ENCODE measurements at regions not wholly inside any gene's neighbourhood (a gene's known extent, or its start where the extent isn't known, plus 50 kb on each side); places are given as distances from the start of the nearest gene placed in this dataset.

DNA sequence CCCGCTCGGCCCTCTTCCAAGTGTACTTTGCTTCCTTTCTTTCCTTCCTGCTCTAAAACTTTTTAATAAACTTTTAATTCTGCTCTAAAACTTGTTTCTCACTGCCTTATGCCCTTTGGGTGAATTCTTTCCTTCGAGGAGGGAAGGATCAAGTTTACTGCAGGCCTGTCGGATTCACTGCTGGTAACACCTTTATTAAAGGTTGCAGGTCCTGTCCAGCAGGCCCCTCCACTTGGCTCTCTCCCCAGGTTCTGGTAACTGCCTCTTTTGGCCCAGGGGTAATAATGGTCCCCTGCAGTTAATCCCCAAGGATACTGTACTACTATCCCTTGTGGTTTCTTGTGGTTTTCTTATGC lies 152.7 kb upstream of the EEA1 start:
- H3K4me1 ChIP-seq (ENCODE audit: insufficient read depth, low read length), result peaks cover 19% of the 10 kb centered on the region
- H3K4me3 ChIP-seq (ENCODE audit: insufficient read depth, low read depth, low read length), result no peak overlapping the region
- Mint-ChIP-seq H3K36me3 (ENCODE audit: low read depth, unreplicated experiment) (no peaks in the 10 kb centered on the region), H3K4me3 (ENCODE audit: unreplicated experiment) (no peak overlapping the region), H3K27me3 (ENCODE audit: low read depth, unreplicated experiment) (no peaks in the 10 kb centered on the region), H3K4me1 (ENCODE audit: low read depth, unreplicated experiment) (peaks cover 40% of the 10 kb centered on the region), H3K9me3 (ENCODE audit: unreplicated experiment) (no peaks in the 10 kb centered on the region), H3K27ac (ENCODE audit: unreplicated experiment) (no peak overlapping the region)
- no peak overlapping the region for H3K27ac ChIP-seq (ENCODE audit: low read depth, low read length)
- TF ChIP-seq EZH2 (IDR thresholded peaks at IDR 0.05; ENCODE audit: insufficient read depth, low read length), result no peak
- TF ChIP-seq, protein P1, sequence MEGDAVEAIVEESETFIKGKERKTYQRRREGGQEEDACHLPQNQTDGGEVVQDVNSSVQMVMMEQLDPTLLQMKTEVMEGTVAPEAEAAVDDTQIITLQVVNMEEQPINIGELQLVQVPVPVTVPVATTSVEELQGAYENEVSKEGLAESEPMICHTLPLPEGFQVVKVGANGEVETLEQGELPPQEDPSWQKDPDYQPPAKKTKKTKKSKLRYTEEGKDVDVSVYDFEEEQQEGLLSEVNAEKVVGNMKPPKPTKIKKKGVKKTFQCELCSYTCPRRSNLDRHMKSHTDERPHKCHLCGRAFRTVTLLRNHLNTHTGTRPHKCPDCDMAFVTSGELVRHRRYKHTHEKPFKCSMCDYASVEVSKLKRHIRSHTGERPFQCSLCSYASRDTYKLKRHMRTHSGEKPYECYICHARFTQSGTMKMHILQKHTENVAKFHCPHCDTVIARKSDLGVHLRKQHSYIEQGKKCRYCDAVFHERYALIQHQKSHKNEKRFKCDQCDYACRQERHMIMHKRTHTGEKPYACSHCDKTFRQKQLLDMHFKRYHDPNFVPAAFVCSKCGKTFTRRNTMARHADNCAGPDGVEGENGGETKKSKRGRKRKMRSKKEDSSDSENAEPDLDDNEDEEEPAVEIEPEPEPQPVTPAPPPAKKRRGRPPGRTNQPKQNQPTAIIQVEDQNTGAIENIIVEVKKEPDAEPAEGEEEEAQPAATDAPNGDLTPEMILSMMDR (IDR thresholded peaks at IDR 0.05; ENCODE audit: insufficient read depth, low read depth, low read length), result no peak
- no peak for FAIRE-seq
- H3K9ac ChIP-seq (ENCODE audit: low read length), result no peak overlapping the region
- no peaks in the 10 kb centered on the region for H3K27me3 ChIP-seq (ENCODE audit: insufficient read depth, low read length)
- no peaks in the 10 kb centered on the region for H3K9me3 ChIP-seq (ENCODE audit: insufficient read depth, low read depth, low read length)
- no peaks in the 10 kb centered on the region for H3K36me3 ChIP-seq (ENCODE audit: insufficient read depth, low read length)
- H3K4me2 ChIP-seq (ENCODE audit: low read length), result no peak overlapping the region
- no peak for DNase-seq (ENCODE audit: low read depth)
- no peaks in the 10 kb centered on the region for H4K20me1 ChIP-seq (ENCODE audit: insufficient read depth, low read length)
- H3K79me2 ChIP-seq (ENCODE audit: insufficient read depth, low read length), result no peaks in the 10 kb centered on the region
- H2AFZ ChIP-seq (ENCODE audit: low read depth, low read length), result no peak overlapping the region

DNA sequence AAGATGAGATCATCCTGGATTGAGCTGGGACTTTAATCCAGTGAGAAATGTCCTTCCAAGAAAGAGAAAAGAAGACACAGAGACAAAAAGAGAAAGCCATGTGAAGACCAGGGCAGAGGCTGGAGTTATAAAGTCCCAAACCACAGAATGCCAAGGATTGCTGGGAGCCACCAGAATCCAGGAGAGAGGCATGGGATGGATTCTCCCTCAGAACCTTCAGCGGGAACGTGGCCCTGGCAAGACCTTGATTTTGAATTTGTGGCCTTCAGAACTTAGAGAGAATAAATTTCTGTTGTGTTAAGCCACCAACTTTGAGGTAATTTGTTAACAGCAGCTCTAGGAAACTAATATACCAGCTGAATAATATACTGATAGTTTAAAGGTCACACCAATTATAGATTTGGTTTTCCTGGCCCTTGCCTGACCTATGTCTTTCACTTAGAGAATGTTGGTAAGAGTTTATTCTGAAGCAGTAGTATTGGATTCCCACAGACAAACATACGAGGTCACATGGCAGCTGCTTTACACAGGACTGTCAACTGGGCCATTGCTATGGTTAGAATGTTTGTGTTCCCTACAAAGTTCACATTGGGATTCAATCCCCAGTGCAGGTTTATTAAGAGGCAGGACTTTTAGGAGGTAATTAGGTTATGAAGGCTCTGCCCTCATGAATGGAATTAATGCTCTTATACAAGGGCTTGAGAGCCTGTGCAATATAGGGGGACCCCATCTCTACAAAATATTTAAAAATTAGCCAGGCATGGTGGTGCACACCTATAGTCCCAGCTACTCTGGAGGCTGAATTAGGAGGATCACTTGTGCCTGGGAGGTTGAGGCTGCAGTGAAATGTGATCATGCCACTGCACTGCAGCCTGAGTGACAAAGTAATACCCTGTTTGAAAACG lies 156.5 kb upstream of the EEA1 start:
- Histone ChIP-seq H3K4me2 (ENCODE audit: low read length) (no peak overlapping the region), H3K79me2 (ENCODE audit: insufficient read depth, low read length) (no peaks in the 10 kb centered on the region), H3K27ac (ENCODE audit: low read depth, low read length) (no peak overlapping the region), H3K9me3 (ENCODE audit: insufficient read depth, low read depth, low read length) (no peaks in the 10 kb centered on the region), H4K20me1 (ENCODE audit: insufficient read depth, low read length) (no peaks in the 10 kb centered on the region), H2AFZ (ENCODE audit: low read depth, low read length) (no peak overlapping the region), H3K9ac (ENCODE audit: low read length) (no peak overlapping the region), H3K27me3 (ENCODE audit: insufficient read depth, low read length) (no peaks in the 10 kb centered on the region), H3K4me3 (ENCODE audit: insufficient read depth, low read depth, low read length) (no peak overlapping the region), H3K4me1 (ENCODE audit: insufficient read depth, low read length) (peaks cover 29% of the 10 kb centered on the region), H3K36me3 (ENCODE audit: insufficient read depth, low read length) (no peaks in the 10 kb centered on the region)
- FAIRE-seq (no peak), DNase-seq (ENCODE audit: low read depth) (no peak)
- H3K4me1 Mint-ChIP-seq (ENCODE audit: low read depth, unreplicated experiment), result peaks cover 30% of the 10 kb centered on the region
- no peaks in the 10 kb centered on the region for H3K36me3 Mint-ChIP-seq (ENCODE audit: low read depth, unreplicated experiment)
- no peak overlapping the region for H3K27ac Mint-ChIP-seq (ENCODE audit: unreplicated experiment)
- H3K27me3 Mint-ChIP-seq (ENCODE audit: low read depth, unreplicated experiment), result no peaks in the 10 kb centered on the region
- TF ChIP-seq EZH2 (IDR thresholded peaks at IDR 0.05; ENCODE audit: insufficient read depth, low read length), result no peak
- TF ChIP-seq, protein P1 (IDR thresholded peaks at IDR 0.05; ENCODE audit: insufficient read depth, low read depth, low read length), result no peak
- no peak overlapping the region for H3K4me3 Mint-ChIP-seq (ENCODE audit: unreplicated experiment)
- no peaks in the 10 kb centered on the region for H3K9me3 Mint-ChIP-seq (ENCODE audit: unreplicated experiment)

DNA sequence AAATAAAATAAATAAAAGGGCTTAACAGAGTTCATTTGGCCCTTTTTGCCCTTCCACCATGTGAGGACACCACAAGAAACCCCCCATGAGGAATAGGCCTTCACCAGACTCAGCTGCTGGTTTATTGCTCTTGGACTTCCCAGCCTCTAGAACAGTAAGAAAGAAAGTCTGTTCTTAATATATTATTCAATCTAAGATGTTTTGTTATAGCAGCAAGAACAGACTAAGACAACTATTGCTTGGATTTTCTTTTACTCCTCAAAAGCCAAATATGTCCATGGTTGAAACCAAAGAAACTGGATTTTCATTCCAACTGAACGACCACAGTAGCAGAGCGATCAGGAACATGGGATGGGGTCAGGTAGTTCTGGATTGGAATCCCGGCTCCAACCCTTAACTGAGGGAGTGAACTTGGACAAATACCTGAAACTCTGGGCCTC lies 157.2 kb upstream of the EEA1 start:
- Mint-ChIP-seq H3K9me3 (ENCODE audit: unreplicated experiment) (no peaks in the 10 kb centered on the region), H3K4me3 (ENCODE audit: unreplicated experiment) (no peak overlapping the region), H3K27me3 (ENCODE audit: low read depth, unreplicated experiment) (no peaks in the 10 kb centered on the region), H3K4me1 (ENCODE audit: low read depth, unreplicated experiment) (peaks cover 29% of the 10 kb centered on the region), H3K27ac (ENCODE audit: unreplicated experiment) (no peak overlapping the region), H3K36me3 (ENCODE audit: low read depth, unreplicated experiment) (no peaks in the 10 kb centered on the region)
- no peak overlapping the region for H3K27ac ChIP-seq (ENCODE audit: low read depth, low read length)
- H3K4me2 ChIP-seq (ENCODE audit: low read length), result no peak overlapping the region
- no peak overlapping the region for H3K9ac ChIP-seq (ENCODE audit: low read length)
- H3K4me3 ChIP-seq (ENCODE audit: insufficient read depth, low read depth, low read length), result no peak overlapping the region
- DNase-seq (ENCODE audit: low read depth) (no peak), FAIRE-seq (no peak)
- TF ChIP-seq, protein P1 (IDR thresholded peaks at IDR 0.05; ENCODE audit: insufficient read depth, low read depth, low read length), result no peak
- no peak for TF ChIP-seq EZH2 (IDR thresholded peaks at IDR 0.05; ENCODE audit: insufficient read depth, low read length)
- no peak overlapping the region for H2AFZ ChIP-seq (ENCODE audit: low read depth, low read length)
- H3K36me3 ChIP-seq (ENCODE audit: insufficient read depth, low read length), result no peaks in the 10 kb centered on the region
- H4K20me1 ChIP-seq (ENCODE audit: insufficient read depth, low read length), result no peaks in the 10 kb centered on the region
- no peaks in the 10 kb centered on the region for H3K27me3 ChIP-seq (ENCODE audit: insufficient read depth, low read length)
- peaks cover 26% of the 10 kb centered on the region for H3K4me1 ChIP-seq (ENCODE audit: insufficient read depth, low read length)
- no peaks in the 10 kb centered on the region for H3K79me2 ChIP-seq (ENCODE audit: insufficient read depth, low read length)
- no peaks in the 10 kb centered on the region for H3K9me3 ChIP-seq (ENCODE audit: insufficient read depth, low read depth, low read length)

All from astrocyte (in vitro differentiated cells and primary cell).